ENCODE measurements at regions not wholly inside any gene's neighbourhood (a gene's known extent, or its start where the extent isn't known, plus 50 kb on each side); places are given as distances from the start of the nearest gene placed in this dataset.

DNA sequence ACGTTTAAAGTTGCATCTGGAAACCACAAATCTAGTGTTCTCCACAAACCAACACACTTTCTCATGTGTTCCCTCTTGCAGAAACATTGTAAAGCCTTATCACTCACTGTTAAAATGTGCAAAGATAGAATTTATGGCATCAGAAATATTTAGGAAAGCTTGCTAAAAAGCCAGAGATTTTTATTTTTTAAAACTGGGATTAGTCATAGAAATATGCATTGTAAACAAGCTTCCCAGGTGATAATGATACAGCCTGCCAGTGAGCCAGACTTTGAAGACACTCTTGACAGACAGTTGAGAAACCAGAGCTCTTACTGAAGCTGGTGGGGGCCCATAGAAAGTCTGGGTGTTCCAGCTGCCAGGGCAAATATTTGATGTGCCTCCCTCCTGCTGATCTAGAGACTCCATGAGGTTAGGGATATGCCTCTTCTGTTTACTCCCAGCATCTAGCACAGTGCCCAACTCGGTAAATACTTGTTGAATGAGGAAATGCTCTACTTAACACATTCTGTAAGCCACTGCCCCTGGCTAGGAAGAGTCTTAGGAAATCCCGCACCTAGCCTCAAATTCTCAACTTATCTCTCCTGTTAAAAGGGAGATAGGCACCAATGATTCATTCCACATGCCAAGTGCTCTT, 179.0 kb upstream of the RASGEF1B start:
- no peak for DNase-seq

DNA sequence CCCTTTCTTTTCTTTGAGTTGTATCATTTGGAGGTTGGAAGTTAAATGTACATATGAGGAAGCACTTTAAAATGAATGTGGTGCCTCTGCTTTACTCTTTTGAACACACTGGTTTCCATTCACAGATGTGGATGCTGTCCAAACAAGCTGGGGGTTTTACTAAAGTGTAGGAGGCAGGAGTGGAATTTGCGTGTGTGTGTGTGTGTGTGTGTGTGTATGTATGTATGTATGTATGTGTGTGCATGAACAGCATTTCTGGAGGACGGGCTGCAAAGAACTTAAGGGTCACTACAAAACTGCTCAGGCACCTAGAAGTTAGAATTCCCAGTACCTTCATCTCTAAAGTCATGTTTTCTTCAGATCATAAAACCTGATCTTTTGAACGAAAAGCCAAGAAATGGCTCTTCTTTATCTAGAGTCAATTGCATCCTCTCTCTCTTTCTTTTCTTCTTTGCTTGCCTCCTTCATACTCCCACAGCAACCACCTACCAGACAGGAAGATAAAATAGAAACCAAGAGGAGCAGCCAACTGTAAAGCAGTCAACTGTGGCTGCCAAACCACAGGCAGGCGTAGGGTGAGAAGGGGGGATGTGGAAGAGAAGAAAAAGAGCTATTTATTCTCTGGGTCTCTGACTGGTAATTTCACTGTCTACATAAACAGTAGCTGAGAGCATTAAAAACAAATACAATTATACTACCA, 177.0 kb upstream of the RASGEF1B start:
- peak; percentile 44 to 46 for DNase-seq

DNA sequence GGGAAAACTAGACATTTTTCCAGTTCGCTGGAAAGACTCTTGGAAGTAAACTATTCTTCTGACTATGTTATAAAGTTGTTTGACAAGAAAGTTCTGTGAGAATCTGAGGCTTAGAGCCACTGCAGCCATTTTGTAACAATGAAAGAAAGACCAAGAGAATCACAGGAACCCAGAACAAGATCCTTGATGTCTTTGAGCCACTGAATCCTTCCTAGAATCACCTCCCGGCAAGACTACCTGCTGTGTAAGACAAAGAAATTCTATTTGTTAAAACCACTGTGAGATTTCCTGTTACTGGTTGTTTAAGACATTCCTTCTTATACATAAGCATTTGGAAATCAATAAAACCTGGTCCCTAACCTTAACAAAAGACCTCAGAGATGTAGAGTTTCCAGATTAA, 175.7 kb upstream of the RASGEF1B start:
- no peak for DNase-seq

DNA sequence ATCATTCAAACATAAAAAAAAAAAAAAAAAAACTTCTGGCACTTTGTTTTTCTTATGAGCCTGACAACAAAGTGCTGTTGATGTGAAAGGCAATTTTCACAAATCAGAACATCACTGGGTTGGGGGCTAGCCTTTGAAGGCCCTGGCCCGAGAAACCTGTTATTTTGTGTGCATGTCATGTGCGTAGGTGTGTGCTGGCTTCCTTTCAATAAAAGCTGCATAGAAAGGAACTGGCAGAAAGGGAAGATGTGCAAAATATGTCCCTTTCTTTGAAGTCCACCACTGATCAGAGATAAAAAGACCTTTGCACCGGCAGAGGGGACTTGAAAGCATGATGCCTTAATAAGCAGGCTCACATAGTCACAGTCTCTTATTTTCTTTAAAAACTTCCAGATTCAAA, 170.8 kb upstream of the RASGEF1B start:
- DNase-seq, result no peak

DNA sequence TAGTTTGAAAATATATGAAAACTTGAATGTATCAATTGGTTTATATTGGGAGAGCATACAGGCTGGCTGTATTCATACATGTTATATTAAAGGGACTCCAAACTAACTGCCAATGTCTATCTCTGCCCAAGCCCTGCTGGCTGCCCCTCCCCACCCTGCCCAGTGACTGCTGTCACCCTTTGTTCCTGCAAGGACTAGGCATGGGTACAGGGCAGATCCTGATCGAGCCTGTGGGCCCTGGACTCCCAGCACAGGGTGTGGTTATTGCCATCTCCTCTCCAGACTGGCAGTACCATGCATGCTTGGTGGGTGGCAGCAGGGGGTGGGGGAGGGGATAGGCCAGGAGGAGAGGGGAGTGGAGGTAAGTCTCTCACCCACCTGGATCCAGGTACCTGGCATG, 167.5 kb upstream of the RASGEF1B start:
- DNase-seq, result no peak

DNA sequence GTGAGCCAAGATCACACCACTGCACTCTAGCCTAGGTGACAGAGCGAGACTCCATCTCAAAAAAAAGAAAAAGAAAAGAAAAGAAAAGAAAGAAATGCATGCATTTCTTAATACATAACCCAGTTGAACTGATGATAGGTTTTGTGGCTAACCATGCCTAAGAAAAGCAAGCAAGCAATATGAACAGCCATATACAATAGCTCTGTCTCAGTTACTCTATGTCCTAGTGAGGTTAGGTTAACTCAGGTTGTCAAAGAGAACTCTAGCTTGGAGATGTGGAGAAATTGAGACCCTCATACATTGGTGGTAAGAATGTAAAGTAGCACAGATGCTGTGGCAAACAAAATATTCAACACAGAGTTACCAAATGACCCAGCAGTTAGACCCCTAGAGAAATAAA, 167.0 kb upstream of the RASGEF1B start:
- no peak for DNase-seq

DNA sequence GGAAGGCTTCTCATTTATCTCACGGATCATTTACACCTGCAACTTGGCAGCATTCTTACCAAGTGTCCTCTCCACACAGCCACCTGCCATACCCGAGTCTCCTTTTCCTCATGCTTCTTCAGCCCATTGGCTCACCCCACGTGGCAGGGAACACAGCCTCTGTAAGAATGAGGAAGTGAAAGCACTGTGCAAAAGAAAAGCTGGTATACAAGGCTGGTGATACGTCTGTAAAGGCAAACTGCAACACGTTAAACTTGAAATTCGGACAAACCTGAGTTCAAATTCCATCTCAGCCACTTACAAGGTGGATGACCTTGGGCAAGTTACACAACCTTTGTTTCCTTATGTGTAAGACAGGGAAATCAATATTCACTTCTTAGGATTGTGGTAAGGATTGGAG, 164.0 kb upstream of the RASGEF1B start:
- DNase-seq, result peak in 1 of 2 donors; percentile 68

DNA sequence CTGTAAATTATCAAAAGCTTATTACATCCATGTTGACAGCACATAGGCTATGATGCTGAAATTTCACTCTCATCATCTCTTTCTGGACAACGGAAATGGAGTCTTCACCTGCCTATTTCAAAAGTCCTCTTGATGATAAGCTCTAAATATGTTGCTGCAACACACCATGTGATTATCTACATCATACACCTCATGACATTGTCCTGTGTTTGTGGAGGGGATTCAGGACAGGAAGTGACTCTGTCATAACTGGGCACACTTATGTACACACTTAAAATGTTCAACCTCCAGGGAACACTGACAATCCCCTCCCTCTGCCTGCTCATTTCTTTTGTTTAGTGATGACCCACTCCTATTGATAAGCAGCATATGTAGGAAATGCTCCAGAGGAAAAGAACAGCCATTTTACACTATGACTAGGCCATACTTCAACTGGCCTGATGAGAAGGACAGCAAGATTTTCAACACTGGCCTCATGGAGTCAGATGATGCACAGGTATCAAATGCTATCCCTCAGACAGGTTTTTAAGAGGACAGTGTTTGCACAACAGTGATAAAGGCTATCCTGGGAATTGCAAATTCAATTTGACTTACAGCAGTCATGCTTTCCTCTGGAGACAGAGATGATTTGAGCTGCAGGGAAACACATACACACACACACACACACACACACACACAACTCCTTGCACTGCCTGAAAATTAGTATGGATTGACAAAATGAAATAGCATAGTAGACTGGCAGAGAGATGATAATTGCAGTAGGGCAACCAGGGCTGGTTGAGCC, 163.3 kb upstream of the RASGEF1B start:
- no peak for DNase-seq

DNA sequence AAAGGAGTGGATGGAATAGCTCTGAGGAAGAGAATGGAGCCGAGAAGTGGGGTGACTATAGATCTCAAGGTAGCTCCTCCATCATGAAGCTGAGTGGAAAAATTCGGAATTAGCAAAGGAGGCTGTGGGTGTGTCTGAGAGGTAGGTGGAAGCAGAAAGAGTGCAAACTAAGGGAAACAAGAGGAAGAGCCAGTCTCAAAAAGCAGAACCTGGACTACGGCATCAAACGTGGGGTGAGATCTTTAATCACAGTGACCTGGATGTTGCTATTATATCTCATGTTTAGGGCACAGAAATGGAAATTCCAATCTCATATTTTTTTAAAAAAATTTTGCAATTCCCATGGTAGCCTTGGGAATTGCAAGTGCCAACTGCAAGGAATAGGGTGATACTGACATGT, 162.5 kb upstream of the RASGEF1B start:
- DNase-seq, result no peak

DNA sequence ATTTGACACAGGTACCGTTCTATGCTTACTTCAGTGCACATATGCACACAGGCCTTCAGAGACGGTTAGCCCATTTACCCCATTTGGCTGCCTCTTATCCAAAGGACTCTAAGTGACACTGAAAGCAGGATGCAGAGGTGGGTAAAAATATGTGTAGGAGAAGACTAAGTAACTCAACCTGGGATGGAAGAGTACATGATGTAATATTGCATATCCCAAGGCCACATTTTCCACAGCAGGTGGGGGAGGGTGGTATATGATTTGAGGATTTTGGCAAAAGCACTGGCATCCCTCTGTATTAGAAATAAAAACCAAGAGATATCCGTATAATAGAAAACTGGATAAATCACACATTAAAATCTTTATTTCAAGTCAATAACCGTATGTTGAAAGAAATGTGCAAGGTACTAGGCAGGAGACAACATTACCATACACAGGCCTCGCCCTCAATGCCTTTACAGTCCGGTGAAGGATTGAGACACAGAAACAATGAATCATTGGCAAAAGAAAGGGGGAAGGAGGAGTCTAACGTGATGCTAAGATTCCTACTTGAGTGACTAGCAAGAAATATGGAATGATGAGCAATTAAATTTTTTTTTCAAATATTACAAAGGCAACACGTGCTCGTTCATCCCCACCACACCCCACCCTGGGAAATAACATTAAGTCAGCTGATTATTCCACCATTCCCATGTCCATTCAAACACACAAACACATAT, 161.0 kb upstream of the RASGEF1B start:
- no peak for DNase-seq

DNA sequence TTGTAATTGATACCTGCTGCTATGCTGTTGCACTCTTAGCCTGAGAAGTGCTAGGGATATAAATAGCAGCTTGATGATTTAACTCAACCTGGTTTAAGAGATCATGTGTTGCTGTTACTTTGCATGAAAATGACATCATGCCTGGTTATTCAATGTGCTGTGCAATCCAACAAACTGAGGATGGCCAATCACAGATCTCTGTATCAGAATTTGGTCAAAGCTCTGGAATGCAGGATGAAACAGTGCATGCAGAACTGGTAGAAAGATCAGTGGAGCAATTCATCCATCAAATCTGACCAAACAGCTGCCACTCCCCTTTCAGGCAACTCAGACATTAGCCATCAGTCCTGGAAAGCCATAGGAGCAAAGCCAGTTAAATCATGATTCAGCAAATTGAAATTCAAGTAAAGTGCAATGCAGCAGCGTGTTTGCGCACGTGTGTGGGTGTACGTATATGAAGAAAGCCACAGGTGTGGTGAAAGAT, 160.3 kb upstream of the RASGEF1B start:
- no peak for DNase-seq

DNA sequence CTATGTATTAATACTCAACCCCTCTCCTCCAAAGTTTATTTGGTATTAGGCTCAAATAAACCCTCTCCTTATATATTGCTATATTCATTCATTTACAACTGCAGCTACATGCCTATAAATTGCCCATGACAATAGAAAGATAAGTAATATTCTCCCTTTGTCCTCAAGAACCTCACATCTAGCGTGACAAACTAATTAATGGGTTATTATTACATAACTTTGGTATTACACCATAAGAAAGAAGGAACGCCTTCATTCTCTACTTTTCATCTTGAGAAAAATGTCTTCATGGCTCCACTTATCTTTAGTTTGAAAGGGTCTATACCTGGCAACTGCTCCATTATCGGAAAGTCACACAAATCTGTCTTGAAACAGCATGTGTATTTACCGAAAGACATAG, 157.7 kb upstream of the RASGEF1B start:
- no peak for DNase-seq

DNA sequence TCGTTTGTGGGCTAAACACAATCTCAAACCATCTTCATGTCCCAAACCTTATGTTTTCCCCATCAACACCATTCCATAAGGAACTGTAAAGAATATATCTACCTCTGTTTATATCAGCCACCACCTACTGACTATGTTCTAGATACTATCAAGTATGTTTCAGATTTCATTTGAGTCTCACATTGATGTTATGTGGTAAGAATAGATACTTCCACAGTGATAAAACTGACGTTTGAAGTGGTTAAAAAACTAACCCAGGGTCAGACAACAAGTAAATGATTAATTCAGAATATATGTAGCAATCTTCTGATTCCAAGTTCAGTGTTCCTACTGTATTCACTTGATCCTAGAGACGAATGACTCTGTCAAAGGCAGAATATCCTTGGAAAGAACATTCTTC, 156.8 kb upstream of the RASGEF1B start:
- no peak for DNase-seq

DNA sequence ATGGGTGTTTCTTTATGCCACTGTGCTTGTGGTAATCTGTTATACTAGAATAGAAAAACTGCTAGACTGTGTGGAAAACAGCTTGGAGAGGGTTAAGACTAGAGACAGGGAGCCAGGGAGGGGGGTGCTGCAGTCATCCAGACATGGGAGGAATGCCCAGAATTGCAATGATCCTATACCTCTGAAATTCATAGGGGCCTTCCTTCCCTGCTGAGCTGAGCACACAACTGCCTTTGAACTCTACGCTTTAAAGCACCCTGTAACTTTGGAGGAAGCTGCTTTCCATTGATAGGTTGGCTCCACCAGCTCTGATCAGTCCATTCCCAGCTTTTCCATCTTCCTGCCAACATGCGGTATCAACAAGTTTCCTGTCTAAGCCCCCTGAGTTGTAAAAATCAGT, 155.9 kb upstream of the RASGEF1B start:
- DNase-seq, result no peak

DNA sequence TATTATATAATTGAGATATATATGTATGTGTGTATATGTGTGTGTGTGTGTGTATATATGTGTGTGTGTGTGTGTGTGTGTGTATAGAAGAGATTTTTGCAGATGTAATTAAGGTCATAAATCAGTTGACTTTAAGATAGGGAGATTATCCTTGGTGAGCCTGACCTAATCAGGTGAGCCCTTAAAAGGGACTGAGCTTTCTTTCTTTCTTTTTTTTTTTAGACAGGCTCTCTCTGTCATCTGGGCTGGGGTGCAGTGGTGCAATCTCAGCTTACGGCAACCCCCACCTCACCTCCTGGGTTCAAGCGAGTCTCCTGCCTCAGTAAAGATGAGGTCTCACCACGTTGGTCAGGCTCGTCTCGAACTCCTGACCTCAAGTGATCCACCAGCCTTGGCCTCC, 155.1 kb upstream of the RASGEF1B start:
- DNase-seq, result no peak

DNA sequence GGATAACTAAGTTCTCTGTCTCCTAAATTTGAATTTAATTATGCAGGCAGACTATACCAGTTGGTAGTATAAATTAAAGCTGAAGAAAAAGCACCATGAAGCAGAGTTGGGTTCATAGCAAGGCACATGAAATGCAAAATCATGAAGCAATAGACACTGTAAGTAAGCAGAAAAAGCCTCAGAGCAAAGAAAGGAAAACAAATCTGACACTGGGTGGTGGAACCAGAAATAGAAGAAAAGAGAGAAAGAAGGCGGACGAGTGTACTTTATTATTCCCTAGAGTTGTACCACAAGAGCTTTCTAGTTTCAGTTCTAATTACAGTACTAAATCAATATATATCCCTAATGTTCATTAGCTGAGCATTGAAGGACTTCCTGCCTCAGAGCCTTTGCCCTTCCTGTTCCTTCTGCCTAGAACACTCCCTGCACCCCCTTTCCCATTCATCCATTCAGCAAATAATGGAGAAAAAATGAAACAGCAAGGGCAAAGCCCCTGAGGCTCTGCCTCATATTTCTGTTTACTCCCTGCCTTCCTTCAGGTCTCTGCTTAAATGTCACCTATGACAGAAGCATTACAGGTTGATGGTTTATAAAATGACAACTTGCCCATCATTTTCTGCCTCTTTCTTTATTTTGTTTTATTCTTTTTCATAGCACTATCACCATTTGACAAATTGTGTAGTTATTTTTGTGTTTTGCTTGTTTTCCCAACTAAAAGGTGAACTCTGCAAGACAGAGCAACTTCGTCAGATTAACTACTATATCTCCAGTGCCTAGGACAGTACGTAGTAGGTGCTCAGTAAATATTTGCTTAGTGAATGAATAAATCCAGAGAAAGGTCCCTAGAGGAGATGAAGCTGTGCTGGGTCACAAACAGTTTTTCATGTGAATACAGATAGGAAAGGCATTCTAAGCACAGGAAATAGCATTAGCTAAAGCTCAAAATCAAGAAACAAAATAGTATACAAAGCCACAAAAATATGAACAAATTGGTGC, 154.0 kb upstream of the RASGEF1B start:
- no peak for DNase-seq

DNA sequence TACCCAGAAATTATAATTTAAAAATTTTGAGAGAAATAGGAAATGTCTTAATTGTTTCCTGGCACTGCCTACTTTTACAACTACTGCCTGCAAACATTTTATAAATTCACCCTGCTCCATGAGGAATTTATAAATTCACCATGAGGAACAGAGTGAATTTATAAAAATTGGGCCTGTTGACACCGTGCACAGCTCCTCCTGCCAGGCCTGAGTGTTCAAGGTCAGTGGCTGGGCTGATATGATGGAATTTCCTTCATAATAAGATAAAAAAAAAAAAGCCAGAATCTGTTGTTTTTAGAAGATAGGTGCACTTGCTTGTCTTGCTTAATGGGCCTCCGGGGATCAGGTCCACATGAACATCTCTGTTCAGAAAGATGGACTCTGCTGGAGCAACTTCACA, 151.7 kb upstream of the RASGEF1B start:
- DNase-seq, result no peak

DNA sequence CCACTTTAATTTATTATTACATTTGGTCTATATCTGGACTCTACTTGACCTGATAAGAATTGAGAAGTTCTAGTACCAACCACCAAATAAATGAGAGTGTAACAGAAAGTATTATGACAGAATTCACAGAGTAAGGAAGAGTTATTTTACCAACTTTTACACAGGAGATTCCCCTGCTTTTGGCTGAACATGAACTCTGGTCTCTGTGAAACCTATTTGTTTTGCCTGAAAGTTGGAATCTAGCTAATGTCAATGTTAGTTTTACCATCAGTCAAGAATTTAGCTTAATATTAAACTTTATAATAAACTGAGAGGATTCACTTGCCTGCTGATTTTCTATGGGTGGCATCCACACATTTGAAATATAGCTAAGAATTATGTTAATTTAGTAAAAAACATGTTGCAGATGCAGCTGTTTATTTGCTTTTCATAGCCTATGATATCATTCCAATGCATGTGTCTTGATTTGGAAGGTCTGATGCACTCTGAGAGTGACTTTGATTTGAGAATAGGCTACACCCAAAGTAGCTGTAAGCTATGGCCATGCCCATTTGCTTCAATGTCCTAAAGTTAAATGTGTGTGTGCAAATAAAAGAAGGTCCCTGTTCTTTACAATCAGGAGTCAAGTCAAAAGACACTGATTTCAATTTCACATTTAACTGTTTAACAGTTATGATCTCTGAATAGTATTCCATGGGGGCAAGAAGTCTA, 150.9 kb upstream of the RASGEF1B start:
- DNase-seq, result no peak

DNA sequence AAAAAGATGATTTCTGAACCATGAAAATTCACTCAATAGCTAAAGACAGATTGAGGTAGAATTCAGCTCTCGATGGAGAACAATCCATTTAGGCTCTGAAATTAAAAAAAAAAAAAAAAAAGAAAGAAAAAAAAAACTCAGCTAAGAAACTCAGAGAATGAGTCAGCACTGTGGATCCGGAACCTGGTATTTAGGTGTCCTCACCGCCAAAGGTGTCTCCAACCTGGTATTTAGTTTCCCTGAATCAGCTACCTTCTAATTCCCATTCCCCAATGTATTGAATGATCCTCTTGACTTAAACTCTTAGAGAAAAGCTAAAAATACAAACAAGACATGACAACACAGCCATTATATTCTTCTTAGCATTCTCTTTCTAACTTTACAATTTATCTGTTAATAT, 150.3 kb upstream of the RASGEF1B start:
- DNase-seq, result no peak

DNA sequence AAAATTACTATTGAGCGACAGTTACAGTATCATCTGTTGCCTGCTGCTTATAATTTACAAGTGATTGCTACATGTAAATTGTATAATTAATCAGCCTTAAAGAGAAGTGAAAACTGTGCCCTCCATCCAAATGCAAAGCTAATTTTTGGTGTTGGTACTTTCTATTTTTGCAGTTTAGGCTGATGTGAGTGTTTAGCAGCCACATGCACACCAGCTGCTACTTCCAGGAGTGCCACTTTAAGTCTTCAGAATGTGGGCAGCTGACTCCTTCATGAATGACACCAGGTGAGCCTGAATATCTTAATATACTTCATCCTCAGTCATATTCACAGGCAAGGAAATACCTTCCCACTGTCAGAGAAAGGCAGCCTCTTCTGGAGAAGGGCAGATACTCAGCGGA, 149.8 kb upstream of the RASGEF1B start:
- DNase-seq, result no peak

DNA sequence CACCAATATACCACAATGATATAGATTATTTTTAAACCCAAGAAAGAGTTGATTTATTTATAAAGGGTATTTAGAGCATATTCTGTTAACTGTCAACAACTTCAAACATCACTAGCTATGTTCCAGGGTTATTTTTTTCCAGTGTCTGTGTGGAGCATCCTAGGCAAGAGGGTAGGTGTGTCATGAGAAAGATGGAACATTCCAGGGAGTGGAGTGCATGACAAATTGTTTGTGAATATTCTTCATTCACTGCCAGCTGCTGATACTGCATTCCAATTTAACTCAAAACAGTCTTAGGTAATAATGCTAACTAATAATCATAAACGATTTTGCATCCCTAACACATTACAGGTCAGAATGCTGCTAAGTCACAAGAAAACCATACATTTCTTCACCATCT, 148.7 kb upstream of the RASGEF1B start:
- DNase-seq, result no peak
